ENCODE measurements at regions not wholly inside any gene's neighbourhood (a gene's known extent, or its start where the extent isn't known, plus 50 kb on each side); places are given as distances from the start of the nearest gene placed in this dataset.

DNA sequence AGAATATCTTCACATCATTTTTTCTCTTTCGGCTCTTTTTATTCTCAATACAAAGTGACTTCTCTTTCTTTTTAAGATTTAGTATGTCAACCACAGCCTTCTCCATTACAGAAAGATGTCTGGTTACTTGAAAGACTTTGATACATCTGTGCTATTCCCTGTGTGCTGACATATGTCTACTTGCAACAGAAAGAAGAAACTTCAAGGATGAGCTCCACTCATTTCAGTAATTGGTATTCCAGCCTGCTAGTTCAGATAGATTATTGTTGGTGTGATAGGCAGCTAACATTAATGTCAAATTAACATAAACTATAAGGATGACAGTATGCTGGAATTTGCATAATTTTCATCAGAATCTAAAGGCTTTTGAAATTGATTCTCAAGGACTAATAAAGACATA is 948.7 kb downstream of the PCDH18 start:
- Histone ChIP-seq H3K27ac (ENCODE audit: insufficient read depth, low read depth, low read length, poor library complexity, severe bottlenecking) (no peak overlapping the region), H3K4me3 (ENCODE audit: insufficient read depth, low read depth, low read length) (no peak overlapping the region), H3K36me3 (ENCODE audit: control insufficient read depth, insufficient read depth, low read length) (no peaks in the 10 kb centered on the region), H3K9me3 (ENCODE audit: control insufficient read depth, low read length) (no peaks in the 10 kb centered on the region), H3K4me1 (ENCODE audit: control insufficient read depth, insufficient read depth, low read length) (no peaks in the 10 kb centered on the region), H3K27me3 (ENCODE audit: control insufficient read depth, insufficient read depth, low read length, poor library complexity, severe bottlenecking) (no peaks in the 10 kb centered on the region)
- 94 to 100% methylated on average over 1 of the region's 1 CpG for WGBS, 2 experiments

DNA sequence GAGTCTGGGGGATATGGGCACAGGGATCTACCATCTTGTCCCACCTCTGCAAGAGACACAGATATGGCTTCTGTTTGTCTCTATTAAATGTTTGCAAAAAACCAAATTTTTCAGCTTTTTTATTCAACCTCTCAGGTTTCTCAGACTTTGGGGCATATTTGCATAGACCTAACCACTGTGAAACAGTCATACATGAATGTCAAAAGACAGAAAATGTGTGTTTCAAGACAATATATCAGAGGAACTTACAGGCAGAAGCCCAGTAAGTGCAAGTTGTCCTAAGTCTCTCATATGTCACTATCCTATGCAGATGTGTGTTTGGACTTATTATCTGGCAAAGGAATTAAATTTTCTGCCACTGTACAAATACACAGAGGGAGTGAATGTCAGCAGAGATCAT is 951.2 kb downstream of the PCDH18 start:
- Histone ChIP-seq H3K27ac (ENCODE audit: insufficient read depth, low read depth, low read length, poor library complexity, severe bottlenecking) (no peak overlapping the region), H3K4me3 (ENCODE audit: insufficient read depth, low read depth, low read length) (no peak overlapping the region), H3K27me3 (ENCODE audit: control insufficient read depth, insufficient read depth, low read length, poor library complexity, severe bottlenecking) (no peaks in the 10 kb centered on the region), H3K4me1 (ENCODE audit: control insufficient read depth, insufficient read depth, low read length) (no peaks in the 10 kb centered on the region), H3K36me3 (ENCODE audit: control insufficient read depth, insufficient read depth, low read length) (no peaks in the 10 kb centered on the region), H3K9me3 (ENCODE audit: control insufficient read depth, low read length) (no peaks in the 10 kb centered on the region)

DNA sequence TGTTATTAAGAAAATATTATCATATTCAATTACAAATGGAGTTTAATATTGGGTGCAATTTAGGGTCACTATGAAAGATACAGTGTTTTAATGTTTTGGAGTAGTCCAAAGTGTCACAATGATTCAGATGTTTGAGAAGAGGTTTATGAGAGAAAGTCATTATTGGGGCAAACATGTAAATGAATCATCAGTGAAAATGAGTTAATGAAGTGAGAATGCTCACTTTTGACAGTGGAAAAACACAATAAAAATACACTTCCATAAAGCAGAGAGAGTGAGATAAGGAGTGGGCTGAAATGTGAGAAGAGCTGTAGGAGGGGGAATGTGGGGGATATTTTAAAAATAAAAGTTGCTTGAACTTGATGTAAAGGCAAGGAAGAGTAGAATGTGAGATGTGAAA is 957.1 kb downstream of the PCDH18 start:
- Histone ChIP-seq H3K36me3 (ENCODE audit: control insufficient read depth, insufficient read depth, low read length) (no peaks in the 10 kb centered on the region), H3K4me1 (ENCODE audit: control insufficient read depth, insufficient read depth, low read length) (no peaks in the 10 kb centered on the region)

DNA sequence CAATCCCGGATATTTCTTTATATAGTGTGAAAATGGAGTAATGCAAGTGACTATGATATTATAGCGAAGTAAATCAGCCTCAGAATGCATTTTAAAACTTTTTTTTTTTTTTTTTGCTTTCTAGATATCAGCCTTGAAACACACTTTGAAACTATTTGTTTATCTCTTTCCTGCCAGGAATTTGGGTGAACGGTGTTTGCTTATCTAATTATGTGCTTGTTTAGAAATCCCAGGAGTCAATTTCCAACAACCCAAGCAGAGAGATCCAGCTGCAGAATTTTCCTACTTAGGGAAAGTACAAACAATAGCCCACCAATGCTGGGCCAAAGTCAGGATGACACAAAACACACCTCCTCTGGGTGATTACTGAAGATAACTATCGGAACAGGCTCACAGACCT is 958.8 kb downstream of the PCDH18 start:
- no peaks in the 10 kb centered on the region for H3K36me3 ChIP-seq (ENCODE audit: control insufficient read depth, insufficient read depth, low read length)
- no peaks in the 10 kb centered on the region for H3K27me3 ChIP-seq (ENCODE audit: control insufficient read depth, insufficient read depth, low read length, poor library complexity, severe bottlenecking)
- H3K4me3 ChIP-seq (ENCODE audit: insufficient read depth, low read depth, low read length), result no peak overlapping the region
- no peaks in the 10 kb centered on the region for H3K4me1 ChIP-seq (ENCODE audit: control insufficient read depth, insufficient read depth, low read length)
- WGBS, 2 experiments, result 90 to 92% methylated on average over 2 of the region's 4 CpGs
- H3K27ac ChIP-seq (ENCODE audit: insufficient read depth, low read depth, low read length, poor library complexity, severe bottlenecking), result no peak overlapping the region
- no peaks in the 10 kb centered on the region for H3K9me3 ChIP-seq (ENCODE audit: control insufficient read depth, low read length)

More for the DNA sequence above, 957.1 kb downstream of the PCDH18 start:
- H3K27me3 ChIP-seq (ENCODE audit: control insufficient read depth, insufficient read depth, low read length, poor library complexity, severe bottlenecking), result no peaks in the 10 kb centered on the region
- no peak overlapping the region for H3K27ac ChIP-seq (ENCODE audit: insufficient read depth, low read depth, low read length, poor library complexity, severe bottlenecking)
- H3K4me3 ChIP-seq (ENCODE audit: insufficient read depth, low read depth, low read length), result no peak overlapping the region
- no peaks in the 10 kb centered on the region for H3K9me3 ChIP-seq (ENCODE audit: control insufficient read depth, low read length)

DNA sequence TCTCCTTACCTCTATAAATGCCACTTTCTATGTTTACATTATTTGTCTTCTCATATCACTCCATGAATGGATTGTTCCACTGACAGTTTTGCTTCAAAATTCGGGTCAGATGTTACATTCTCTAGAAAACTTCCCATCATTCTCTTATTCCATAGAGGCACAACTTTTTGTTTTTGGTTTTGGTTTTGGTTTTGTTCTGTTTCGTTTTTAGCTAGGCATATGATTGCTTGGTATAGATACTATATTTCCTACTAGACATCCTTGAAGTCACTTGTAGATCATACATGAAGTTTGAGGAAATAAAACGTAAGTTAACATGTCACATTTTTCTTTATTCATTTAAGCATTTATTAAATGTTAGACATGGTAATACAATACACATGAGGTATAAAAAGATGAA is 961.0 kb downstream of the PCDH18 start:
- WGBS, 2 experiments, result 83 to 100% methylated on average over 1 of the region's 3 CpGs
- H3K36me3 ChIP-seq (ENCODE audit: control insufficient read depth, insufficient read depth, low read length), result no peaks in the 10 kb centered on the region
- H3K4me1 ChIP-seq (ENCODE audit: control insufficient read depth, insufficient read depth, low read length), result no peaks in the 10 kb centered on the region
- H3K27me3 ChIP-seq (ENCODE audit: control insufficient read depth, insufficient read depth, low read length, poor library complexity, severe bottlenecking), result no peaks in the 10 kb centered on the region
- H3K27ac ChIP-seq (ENCODE audit: insufficient read depth, low read depth, low read length, poor library complexity, severe bottlenecking), result no peak overlapping the region
- no peak overlapping the region for H3K4me3 ChIP-seq (ENCODE audit: insufficient read depth, low read depth, low read length)
- no peaks in the 10 kb centered on the region for H3K9me3 ChIP-seq (ENCODE audit: control insufficient read depth, low read length)

DNA sequence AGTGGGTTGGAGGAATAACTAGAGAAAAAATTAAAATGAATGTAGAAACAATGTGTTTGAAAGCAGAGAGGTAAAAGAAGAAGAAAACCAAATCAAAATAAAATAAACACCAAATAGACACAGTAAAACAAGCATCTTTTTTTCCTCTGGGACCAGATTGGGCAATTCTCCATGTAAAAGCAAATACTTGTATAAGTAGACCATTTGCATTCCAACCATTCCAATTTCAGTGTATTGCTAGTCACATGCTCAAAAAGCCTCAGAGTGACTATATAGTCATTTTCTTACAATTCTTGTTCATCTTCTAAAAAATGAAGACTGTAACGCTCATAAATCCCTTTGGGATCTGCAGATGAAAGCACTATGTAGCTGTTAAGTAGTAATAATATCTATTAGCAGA is 969.5 kb downstream of the PCDH18 start:
- H3K9me3 ChIP-seq (ENCODE audit: control insufficient read depth, low read length), result no peaks in the 10 kb centered on the region
- H3K27ac ChIP-seq (ENCODE audit: insufficient read depth, low read depth, low read length, poor library complexity, severe bottlenecking), result no peak overlapping the region
- no peaks in the 10 kb centered on the region for H3K4me1 ChIP-seq (ENCODE audit: control insufficient read depth, insufficient read depth, low read length)
- 83 to 100% methylated on average over 1 of the region's 1 CpG for WGBS, 2 experiments
- H3K27me3 ChIP-seq (ENCODE audit: control insufficient read depth, insufficient read depth, low read length, poor library complexity, severe bottlenecking), result no peaks in the 10 kb centered on the region
- H3K4me3 ChIP-seq (ENCODE audit: insufficient read depth, low read depth, low read length), result no peak overlapping the region
- H3K36me3 ChIP-seq (ENCODE audit: control insufficient read depth, insufficient read depth, low read length), result no peaks in the 10 kb centered on the region

DNA sequence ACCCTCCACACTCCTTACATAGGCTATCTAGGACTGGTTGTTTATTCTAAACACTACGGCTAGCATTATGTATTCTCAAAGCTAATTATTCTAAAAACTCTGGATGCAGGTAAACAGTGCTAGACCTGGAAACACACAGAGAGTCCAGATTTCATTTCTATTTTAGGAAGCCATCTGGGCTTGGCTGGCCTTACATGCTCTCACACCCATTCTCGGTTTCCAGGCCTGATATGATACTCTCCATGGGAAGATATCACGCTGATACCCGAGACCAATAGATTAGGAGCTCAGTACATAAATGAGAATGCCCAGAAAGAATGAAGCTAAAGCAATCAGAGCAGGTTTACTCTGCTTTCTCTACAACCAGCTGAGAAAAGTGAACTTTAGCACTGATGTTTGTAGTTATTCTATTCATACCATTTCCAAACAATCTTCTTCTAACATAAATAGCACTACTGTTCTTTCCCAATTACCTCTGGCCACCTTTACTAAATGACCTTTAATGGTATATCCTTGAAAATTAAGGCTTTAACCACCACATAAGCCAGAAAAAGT is 973.3 kb downstream of the PCDH18 start:
- 92 to 99% methylated on average over 4 of the region's 4 CpGs for WGBS, 2 experiments
- H3K36me3 ChIP-seq (ENCODE audit: control insufficient read depth, insufficient read depth, low read length), result no peaks in the 10 kb centered on the region
- H3K4me3 ChIP-seq (ENCODE audit: insufficient read depth, low read depth, low read length), result no peak overlapping the region
- H3K9me3 ChIP-seq (ENCODE audit: control insufficient read depth, low read length), result no peaks in the 10 kb centered on the region
- no peak overlapping the region for H3K27ac ChIP-seq (ENCODE audit: insufficient read depth, low read depth, low read length, poor library complexity, severe bottlenecking)
- H3K4me1 ChIP-seq (ENCODE audit: control insufficient read depth, insufficient read depth, low read length), result no peaks in the 10 kb centered on the region
- no peaks in the 10 kb centered on the region for H3K27me3 ChIP-seq (ENCODE audit: control insufficient read depth, insufficient read depth, low read length, poor library complexity, severe bottlenecking)

DNA sequence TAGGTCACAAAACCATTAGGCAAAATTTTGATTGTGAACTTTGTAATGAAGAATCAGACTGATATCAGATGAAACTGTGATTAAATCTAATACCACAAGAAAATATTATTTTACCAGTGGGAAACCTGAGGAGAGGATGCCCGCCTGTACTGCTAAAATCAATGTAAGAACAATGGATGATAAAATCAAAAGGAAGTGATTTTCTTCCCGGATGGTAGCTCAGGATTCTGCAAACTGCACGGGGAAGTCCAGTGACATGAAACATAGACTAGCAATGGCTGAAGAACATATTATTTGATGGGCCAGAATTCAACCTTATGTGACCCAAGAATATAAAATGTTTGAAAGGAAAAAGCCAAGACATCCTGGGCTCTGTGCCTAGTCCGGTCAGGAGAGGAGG is 974.9 kb downstream of the PCDH18 start:
- Histone ChIP-seq H3K27me3 (ENCODE audit: control insufficient read depth, insufficient read depth, low read length, poor library complexity, severe bottlenecking) (no peaks in the 10 kb centered on the region), H3K4me1 (ENCODE audit: control insufficient read depth, insufficient read depth, low read length) (no peaks in the 10 kb centered on the region), H3K4me3 (ENCODE audit: insufficient read depth, low read depth, low read length) (no peak overlapping the region), H3K27ac (ENCODE audit: insufficient read depth, low read depth, low read length, poor library complexity, severe bottlenecking) (no peak overlapping the region), H3K36me3 (ENCODE audit: control insufficient read depth, insufficient read depth, low read length) (no peaks in the 10 kb centered on the region), H3K9me3 (ENCODE audit: control insufficient read depth, low read length) (no peaks in the 10 kb centered on the region)
- WGBS, 2 experiments, result 91 to 95% methylated on average over 4 of the region's 4 CpGs

DNA sequence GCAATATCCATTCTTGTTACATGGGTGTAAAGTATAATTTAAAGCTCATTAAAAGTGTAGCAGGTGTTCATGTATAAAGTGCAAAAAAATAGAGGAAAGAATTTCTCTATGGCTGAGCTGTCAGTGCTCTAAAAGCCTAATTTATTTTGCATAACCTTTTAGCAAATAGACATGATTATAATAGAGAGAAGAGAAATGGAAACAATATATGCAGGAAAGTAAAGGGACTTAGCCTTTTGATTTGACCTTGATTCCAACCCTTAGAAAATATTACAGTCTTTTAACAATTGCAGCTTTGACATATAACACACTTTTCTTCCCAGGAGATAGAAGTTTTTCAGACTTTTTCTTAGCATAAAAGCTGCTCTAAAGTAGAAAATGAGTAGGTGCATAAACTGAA is 978.3 kb downstream of the PCDH18 start:
- H3K27me3 ChIP-seq (ENCODE audit: control insufficient read depth, insufficient read depth, low read length, poor library complexity, severe bottlenecking), result no peaks in the 10 kb centered on the region
- no peak overlapping the region for H3K4me3 ChIP-seq (ENCODE audit: insufficient read depth, low read depth, low read length)
- no peaks in the 10 kb centered on the region for H3K9me3 ChIP-seq (ENCODE audit: control insufficient read depth, low read length)
- no peak overlapping the region for H3K27ac ChIP-seq (ENCODE audit: insufficient read depth, low read depth, low read length, poor library complexity, severe bottlenecking)
- no peaks in the 10 kb centered on the region for H3K4me1 ChIP-seq (ENCODE audit: control insufficient read depth, insufficient read depth, low read length)
- no peaks in the 10 kb centered on the region for H3K36me3 ChIP-seq (ENCODE audit: control insufficient read depth, insufficient read depth, low read length)

DNA sequence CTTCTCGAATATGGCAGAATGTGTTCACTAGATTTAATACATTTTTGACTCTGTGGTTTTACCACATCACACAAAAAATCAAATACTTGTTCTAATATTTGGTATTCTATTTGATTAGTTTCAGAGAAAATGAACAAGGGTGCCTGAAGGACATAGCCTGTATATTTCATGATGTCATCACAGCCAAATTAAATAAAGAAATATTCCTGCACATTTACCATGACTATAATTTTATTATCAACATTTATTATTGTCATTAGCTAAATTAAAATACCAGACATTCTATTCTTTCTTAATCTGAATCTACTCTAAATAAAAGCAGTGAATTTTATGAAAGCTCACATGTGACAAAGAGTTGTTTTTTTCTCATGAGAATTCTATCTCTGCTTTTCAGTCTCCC is 980.5 kb downstream of the PCDH18 start:
- Histone ChIP-seq H3K27me3 (ENCODE audit: control insufficient read depth, insufficient read depth, low read length, poor library complexity, severe bottlenecking) (no peaks in the 10 kb centered on the region), H3K4me1 (ENCODE audit: control insufficient read depth, insufficient read depth, low read length) (no peaks in the 10 kb centered on the region), H3K4me3 (ENCODE audit: insufficient read depth, low read depth, low read length) (no peak overlapping the region), H3K27ac (ENCODE audit: insufficient read depth, low read depth, low read length, poor library complexity, severe bottlenecking) (no peak overlapping the region), H3K36me3 (ENCODE audit: control insufficient read depth, insufficient read depth, low read length) (no peaks in the 10 kb centered on the region), H3K9me3 (ENCODE audit: control insufficient read depth, low read length) (no peaks in the 10 kb centered on the region)
- 91% methylated on average over 1 of the region's 1 CpG; no CpG with 5 or more reads in 1 of the 2 experiments for WGBS, 2 experiments

DNA sequence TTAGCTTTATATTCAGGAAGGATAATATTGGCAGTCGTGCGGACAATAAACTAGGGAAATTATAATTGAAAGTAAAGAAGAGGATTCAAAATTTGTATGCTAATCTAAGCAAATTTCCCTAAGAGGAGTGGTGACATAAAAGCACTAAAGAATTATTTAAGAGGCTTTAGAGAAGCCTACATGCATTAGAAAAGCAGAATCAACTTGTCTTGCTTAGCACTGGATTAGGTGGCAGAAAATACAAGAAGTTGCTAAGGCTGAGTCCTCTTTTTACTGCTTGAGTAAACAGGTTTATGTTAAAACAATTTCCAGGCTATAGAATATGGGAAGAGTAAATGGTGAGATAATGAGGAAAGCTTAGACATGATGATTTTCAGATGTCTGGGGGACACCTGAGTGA is 991.5 kb downstream of the PCDH18 start:
- H3K4me3 ChIP-seq (ENCODE audit: insufficient read depth, low read depth, low read length), result no peak overlapping the region
- WGBS, 2 experiments, result 62 to 76% methylated on average over 2 of the region's 2 CpGs
- H3K9me3 ChIP-seq (ENCODE audit: control insufficient read depth, low read length), result no peaks in the 10 kb centered on the region
- no peaks in the 10 kb centered on the region for H3K36me3 ChIP-seq (ENCODE audit: control insufficient read depth, insufficient read depth, low read length)
- H3K27me3 ChIP-seq (ENCODE audit: control insufficient read depth, insufficient read depth, low read length, poor library complexity, severe bottlenecking), result no peaks in the 10 kb centered on the region
- H3K27ac ChIP-seq (ENCODE audit: insufficient read depth, low read depth, low read length, poor library complexity, severe bottlenecking), result no peak overlapping the region
- no peaks in the 10 kb centered on the region for H3K4me1 ChIP-seq (ENCODE audit: control insufficient read depth, insufficient read depth, low read length)
